ENCODE measurements at regions not wholly inside any gene's neighbourhood (a gene's known extent, or its start where the extent isn't known, plus 50 kb on each side); places are given as distances from the start of the nearest gene placed in this dataset.

DNA sequence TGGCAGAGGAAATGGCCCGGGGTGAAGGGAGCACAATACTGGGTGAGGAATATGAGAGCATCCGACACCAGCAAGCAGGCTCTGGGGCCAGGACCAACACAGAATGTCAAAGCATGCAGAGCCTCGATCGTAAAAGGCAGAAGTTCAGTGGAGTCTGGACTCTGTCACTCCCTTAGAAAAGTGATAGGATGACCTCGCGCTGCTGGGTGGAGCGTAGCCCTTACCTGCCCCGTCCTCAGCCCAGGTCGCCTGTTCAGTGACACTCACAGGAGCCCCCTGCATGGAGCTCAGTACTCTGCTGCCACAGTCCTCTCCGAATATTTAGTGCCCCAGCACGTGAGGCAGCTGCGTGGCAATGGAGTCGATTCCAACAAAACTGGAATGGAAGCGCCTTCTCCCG, 236.7 kb upstream of the MYT1L start:
- DNase-seq (ENCODE audit: low spot score) = no peak
- ATAC-seq (ENCODE audit: low read depth) = no peak
- no peaks in the 10 kb centered on the region for H3K4me1 ChIP-seq (ENCODE audit: insufficient read depth, poor library complexity, severe bottlenecking)
- H3K27me3 ChIP-seq (ENCODE audit: insufficient read depth, poor library complexity, severe bottlenecking) = no peaks in the 10 kb centered on the region
- no peak overlapping the region for H3K4me3 ChIP-seq (ENCODE audit: severe bottlenecking)
- no peaks in the 10 kb centered on the region for H3K9me3 ChIP-seq (ENCODE audit: severe bottlenecking)
- no peak overlapping the region for H3K27ac ChIP-seq (ENCODE audit: poor library complexity, severe bottlenecking)
- TF ChIP-seq, protein P1, sequence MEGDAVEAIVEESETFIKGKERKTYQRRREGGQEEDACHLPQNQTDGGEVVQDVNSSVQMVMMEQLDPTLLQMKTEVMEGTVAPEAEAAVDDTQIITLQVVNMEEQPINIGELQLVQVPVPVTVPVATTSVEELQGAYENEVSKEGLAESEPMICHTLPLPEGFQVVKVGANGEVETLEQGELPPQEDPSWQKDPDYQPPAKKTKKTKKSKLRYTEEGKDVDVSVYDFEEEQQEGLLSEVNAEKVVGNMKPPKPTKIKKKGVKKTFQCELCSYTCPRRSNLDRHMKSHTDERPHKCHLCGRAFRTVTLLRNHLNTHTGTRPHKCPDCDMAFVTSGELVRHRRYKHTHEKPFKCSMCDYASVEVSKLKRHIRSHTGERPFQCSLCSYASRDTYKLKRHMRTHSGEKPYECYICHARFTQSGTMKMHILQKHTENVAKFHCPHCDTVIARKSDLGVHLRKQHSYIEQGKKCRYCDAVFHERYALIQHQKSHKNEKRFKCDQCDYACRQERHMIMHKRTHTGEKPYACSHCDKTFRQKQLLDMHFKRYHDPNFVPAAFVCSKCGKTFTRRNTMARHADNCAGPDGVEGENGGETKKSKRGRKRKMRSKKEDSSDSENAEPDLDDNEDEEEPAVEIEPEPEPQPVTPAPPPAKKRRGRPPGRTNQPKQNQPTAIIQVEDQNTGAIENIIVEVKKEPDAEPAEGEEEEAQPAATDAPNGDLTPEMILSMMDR (IDR thresholded peaks at IDR 0.05; ENCODE audit: poor library complexity, severe bottlenecking) = no peak
- H3K36me3 ChIP-seq (ENCODE audit: low read depth) = no peaks in the 10 kb centered on the region

DNA sequence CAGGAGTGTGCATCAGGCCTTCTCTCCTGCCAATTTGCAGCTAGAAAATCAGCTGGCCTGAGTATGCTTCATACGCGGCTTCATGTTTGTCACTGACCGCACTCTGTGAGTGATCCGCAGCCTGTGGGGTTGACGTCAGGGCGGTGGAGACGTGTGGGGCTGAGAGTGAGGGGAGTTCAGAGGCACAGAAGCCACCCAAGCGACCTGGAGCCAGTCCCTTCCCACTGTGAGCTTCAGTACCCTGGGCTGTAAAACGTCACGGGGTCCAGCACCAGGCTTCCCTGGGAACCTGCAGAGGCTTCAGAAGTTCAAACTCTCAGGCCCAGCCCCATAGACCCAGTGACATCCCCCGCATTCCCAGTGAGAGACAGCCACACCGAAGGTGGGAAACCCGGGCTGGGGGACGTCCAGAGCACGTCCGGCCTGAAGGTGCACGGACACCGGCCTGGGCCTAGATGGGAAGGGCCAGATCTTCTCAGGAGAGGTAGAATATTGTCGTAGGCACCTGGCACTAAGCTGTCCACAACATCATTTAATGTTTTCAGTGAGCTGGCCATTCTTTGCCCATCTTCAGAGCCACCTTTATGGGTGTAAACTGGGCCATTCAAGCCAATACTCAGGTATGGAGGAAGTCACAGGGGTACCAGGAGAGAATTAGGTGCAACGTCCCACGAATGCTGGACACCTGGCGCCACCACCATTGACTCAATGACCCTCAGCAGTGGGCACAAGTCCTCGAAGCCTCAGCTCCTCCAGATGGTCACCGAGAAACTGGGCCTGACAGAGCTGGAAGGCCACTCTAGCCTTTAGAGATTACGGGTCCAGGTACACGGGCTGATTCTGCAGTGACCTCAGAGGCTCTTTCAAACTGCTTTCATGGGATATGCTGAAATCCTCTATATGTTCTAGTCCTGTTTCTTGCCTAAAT, 235.6 kb upstream of the MYT1L start:
- H3K27ac ChIP-seq (ENCODE audit: poor library complexity, severe bottlenecking) = no peak overlapping the region
- H3K4me3 ChIP-seq (ENCODE audit: severe bottlenecking) = no peak overlapping the region
- no peaks in the 10 kb centered on the region for H3K4me1 ChIP-seq (ENCODE audit: insufficient read depth, poor library complexity, severe bottlenecking)
- ATAC-seq (ENCODE audit: low read depth) = no peak
- no peaks in the 10 kb centered on the region for H3K27me3 ChIP-seq (ENCODE audit: insufficient read depth, poor library complexity, severe bottlenecking)
- TF ChIP-seq, protein P1 (IDR thresholded peaks at IDR 0.05; ENCODE audit: poor library complexity, severe bottlenecking) = no peak
- H3K9me3 ChIP-seq (ENCODE audit: severe bottlenecking) = no peaks in the 10 kb centered on the region
- no peak for DNase-seq (ENCODE audit: low spot score)
- H3K36me3 ChIP-seq (ENCODE audit: low read depth) = no peaks in the 10 kb centered on the region

DNA sequence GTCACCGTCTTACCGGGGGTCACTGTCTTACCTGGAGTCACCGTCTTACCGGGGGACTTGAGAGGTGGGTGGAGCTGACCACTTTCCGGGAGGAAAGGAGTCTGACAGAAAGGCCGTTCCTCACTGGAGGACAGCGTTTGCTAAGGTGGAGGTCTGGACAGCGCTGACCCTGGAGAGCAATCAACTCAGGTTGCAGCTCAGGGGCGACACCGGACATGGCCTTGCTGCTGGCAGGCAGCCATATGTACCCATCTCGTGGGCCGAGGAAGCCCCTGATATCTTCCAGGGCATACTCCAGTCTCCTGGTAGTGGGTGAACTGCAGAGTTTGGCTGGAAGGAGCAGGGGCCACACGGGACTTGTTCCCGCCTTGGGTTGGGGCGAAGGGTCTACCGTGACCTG, 234.6 kb upstream of the MYT1L start:
- no peaks in the 10 kb centered on the region for H3K36me3 ChIP-seq (ENCODE audit: low read depth)
- H3K27ac ChIP-seq (ENCODE audit: poor library complexity, severe bottlenecking) = no peak overlapping the region
- DNase-seq (ENCODE audit: low spot score) (no peak), ATAC-seq (ENCODE audit: low read depth) (no peak)
- H3K4me1 ChIP-seq (ENCODE audit: insufficient read depth, poor library complexity, severe bottlenecking) = no peaks in the 10 kb centered on the region
- H3K9me3 ChIP-seq (ENCODE audit: severe bottlenecking) = no peaks in the 10 kb centered on the region
- no peaks in the 10 kb centered on the region for H3K27me3 ChIP-seq (ENCODE audit: insufficient read depth, poor library complexity, severe bottlenecking)
- H3K4me3 ChIP-seq (ENCODE audit: severe bottlenecking) = no peak overlapping the region
- TF ChIP-seq, protein P1 (IDR thresholded peaks at IDR 0.05; ENCODE audit: poor library complexity, severe bottlenecking) = no peak

DNA sequence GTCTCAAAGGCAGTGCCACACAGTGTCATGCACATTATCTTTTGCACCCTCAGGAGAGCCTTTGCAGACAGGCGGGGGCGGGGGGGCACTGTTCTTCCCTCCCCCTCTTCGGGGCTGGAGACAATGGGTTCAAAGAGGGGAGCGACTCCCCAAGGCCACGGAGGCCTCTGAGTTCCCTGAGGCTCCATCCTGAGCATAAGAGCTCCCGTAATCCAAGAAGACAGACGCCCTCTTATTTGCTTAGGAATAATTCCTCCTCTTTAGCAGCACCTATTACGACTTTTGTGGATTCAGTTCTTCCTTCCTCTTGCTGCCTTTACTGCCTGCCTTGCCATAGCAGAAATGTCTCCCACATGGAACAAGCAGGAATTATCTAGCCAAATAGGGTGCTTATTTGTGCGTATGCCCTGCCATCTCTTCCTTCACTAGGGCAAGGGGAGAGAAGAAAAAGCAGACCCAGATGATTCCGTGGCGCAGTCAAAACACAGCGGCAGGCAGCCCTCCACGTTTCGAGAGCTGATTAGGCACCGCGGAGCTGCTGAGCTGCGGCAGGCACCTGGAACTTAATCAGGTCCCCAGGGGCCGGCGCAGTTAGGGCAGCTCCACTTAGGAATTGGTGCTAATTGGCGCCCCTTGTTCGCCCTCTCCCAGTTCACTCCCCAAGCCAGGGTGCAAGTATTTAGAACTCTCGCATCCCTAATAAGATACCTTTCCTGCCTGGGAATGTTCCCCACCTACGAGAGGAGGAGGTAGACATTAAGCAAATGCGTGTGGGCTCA, 233.4 kb upstream of the MYT1L start:
- no peak for ATAC-seq (ENCODE audit: low read depth)
- TF ChIP-seq, protein P1 (IDR thresholded peaks at IDR 0.05; ENCODE audit: poor library complexity, severe bottlenecking) = no peak
- no peaks in the 10 kb centered on the region for H3K27me3 ChIP-seq (ENCODE audit: insufficient read depth, poor library complexity, severe bottlenecking)

More for the DNA sequence above, 233.4 kb upstream of the MYT1L start:
- H3K4me3 ChIP-seq (ENCODE audit: severe bottlenecking) = no peak overlapping the region
- no peak overlapping the region for H3K27ac ChIP-seq (ENCODE audit: poor library complexity, severe bottlenecking)
- H3K9me3 ChIP-seq (ENCODE audit: severe bottlenecking) = no peaks in the 10 kb centered on the region
- H3K4me1 ChIP-seq (ENCODE audit: insufficient read depth, poor library complexity, severe bottlenecking) = no peaks in the 10 kb centered on the region
- no peak for DNase-seq (ENCODE audit: low spot score)
- H3K36me3 ChIP-seq (ENCODE audit: low read depth) = no peaks in the 10 kb centered on the region

Data from RWPE2 (cell line).